GM21526 (cell line): ENCODE measurements at regions not wholly inside any gene's neighbourhood (a gene's known extent, or its start where the extent isn't known, plus 50 kb on each side); places are given as distances from the start of the nearest gene placed in this dataset.
"Not testable (repeated sequence)": the region's sequence is repeated elsewhere in the genome, so short reads cannot be mapped to it uniquely, and the experiment has no call there.

Source experiments
- ATAC-seq: cut with Tn5 transposase; IDR thresholded peaks from one replicate; pipeline ENCODE4 v1.9.1; 2021; ENCODE audit warnings: moderate library complexity; ENCODE audit not compliant: unreplicated experiment, low FRiP score

- ATAC-seq = no peak
Measured at GRCh38 chr6:66307490-66307889, 600.5 kb upstream of the EYS start.

DNA sequence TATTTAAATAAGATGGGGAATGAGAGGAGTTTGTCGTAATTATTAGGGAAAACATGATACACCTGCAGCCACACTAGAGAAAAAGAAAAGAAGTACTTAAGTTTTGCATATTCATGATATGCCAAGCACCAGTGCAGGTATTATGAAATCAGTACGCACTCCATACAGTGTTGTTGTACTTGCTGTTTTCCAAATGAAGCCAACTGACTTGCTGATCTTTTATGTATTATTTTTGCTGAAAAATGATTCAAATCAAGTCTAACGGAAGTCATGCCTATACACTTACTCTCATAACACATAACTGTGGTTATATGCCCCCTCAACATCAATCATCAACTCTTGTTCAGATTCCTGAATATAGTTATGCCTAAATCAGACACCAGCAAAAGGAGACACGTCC lies 584.9 kb upstream of the EYS start:
- no peak for ATAC-seq

GRCh38 chr6:66289889-66290288 lies 582.9 kb upstream of the EYS start:
- no peak for ATAC-seq

DNA sequence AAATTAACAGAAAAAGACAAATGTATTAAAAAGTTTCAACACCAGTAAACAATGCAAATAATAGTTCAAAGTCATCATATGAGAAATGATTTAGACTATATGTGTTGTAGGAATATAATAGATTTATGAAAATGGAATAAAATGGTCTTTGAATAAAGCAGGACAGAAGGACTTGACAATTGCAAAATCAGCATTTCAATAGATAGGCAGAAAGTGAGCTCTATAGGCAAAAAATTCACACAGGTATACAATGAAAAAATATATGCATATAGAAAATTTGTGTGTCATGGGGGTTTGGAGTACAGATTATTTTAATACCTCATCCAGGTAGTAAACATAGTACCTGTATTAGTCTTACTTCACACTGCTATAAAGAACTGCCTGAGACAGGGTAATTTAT lies 571.1 kb upstream of the EYS start:
- no peak for ATAC-seq

DNA sequence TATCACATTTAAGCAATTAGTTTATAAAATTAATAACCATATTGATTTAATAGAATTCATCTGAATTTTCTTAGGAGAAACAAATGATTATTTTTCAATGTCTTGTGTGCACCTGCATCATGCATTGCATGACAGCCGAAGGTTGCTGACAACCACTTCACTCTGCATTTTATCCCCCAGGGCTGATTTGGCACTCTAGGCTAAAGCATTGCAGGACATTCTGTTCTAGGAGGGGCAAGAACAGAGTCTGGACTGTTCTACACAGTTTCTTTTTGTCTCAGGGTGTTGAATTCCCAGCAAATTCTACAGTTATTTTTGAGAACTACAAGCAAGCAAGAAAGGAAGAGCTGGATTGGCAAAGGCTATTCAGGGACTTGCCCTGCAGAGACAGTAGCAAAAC lies 570.4 kb upstream of the EYS start:
- ATAC-seq = no peak

DNA sequence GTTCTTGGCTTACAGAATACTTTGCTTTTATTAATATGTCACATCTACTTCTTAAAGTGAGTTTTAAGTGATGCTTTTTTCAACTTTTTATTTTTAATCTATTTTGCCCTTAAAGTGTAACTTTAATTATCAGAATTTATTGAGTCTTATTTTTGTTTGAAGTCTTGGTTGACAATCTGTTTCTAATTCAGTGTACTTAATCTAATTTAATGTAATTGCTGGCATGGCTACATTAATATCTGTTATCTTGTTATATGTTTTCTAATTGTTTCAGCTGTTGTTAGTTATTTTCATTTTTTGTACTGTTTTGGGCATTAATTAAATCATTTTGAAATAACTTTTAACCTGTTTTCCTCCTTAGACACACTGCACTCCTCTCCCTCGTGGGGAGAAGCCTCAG lies 558.7 kb upstream of the EYS start:
- no peak for ATAC-seq

- no peak for ATAC-seq
Measured at GRCh38 chr6:66264376-66264775, 557.4 kb upstream of the EYS start.

- not testable (repeated sequence) for ATAC-seq
Measured at GRCh38 chr6:66258731-66259487, 551.9 kb upstream of the EYS start.

- no peak for ATAC-seq
Measured at GRCh38 chr6:66245231-66245630, 538.2 kb upstream of the EYS start.

DNA sequence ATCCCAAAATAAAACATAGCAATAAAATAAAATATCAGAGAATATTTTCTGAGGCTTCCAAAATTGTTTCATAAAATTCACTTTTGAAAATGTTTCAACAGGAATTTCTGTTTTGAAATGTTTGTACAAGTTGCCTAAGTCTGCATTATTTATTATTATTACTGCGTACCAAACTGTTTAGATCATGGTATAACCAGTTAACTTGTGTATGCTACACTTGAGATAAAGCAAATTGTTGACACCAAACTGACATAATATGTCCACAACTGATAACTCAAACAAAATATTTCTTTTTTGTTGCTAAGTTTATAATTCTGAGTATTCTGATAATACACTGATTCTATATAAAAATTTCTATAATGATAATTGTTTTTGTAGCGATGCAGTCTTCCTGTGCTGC lies 531.8 kb upstream of the EYS start:
- no peak for ATAC-seq

DNA sequence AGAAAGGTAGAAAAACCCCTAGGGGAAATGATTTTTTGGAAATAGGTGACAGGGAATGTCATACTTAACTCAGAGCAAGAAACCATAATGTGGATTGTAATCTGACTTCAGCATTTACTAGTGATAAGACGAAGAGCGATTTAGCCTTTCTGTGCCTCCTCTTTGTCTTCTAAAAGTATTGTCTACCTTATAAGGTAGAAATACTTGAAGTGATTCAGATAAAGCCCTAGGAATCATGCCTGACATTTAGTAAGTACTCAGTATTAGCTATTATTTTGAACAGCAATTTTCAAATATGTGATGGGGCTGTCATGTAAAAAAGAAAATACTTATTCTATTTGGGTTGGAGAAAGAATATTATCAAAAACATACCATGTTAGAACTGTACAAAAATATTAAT lies 525.9 kb upstream of the EYS start:
- ATAC-seq = no peak

- no peak for ATAC-seq
Measured at GRCh38 chr6:66230591-66230990, 523.6 kb upstream of the EYS start.

DNA sequence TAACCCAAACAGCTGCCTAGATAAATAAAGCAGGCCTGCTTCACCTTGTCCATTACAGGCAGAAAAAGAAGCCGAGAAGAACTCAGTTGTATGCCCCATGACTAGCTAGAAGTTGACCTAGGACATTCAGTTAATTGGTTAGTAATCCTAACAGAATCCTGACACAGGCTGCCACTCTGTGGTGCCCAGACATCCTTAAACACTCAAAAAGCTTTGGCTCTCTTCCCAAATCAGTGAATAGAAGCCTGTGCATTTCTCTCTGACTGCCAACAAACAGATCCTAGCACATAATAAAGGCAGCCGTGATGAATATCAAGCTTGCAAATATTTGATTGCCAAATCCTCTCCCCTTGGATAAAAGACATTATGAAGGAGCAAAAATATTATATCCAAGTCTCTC lies 519.1 kb upstream of the EYS start:
- no peak for ATAC-seq

DNA sequence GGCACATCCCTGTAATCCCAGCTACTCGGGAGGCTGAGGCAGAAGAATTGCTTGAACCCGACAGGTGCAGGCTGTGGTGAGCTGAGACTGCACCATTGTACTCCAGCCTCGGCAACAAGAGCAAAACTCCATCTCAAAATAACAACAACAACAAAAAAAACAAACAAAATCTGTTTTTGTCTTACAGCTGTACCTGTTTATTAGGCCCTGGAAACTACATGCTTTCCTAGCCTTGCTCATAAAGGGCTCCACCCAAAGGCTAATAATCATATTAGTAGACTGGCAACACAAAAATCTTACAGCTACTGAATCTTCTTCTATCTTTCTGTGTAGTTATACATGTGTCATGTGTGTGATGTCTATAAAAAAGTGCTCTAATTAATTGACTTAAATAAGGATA lies 503.9 kb upstream of the EYS start:
- no peak for ATAC-seq

DNA sequence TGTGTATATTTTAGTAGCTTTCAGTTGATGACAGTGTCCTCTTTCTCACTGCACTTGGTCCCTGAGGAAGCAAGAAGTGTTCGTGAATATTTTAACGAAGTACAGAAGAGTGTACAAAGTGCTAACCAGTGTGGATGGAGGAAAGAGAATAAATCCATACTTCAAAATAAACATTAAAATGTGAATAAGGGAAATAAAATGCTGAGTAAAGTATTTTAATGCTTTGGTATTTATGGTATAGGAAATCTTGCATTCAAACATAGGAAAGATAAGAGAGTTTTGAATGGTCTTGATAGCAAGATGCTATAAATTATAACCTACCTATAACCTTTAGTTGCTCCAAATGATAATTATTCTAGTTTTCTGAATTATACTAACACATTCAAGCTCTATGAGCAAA lies 493.4 kb upstream of the EYS start:
- ATAC-seq = no peak

DNA sequence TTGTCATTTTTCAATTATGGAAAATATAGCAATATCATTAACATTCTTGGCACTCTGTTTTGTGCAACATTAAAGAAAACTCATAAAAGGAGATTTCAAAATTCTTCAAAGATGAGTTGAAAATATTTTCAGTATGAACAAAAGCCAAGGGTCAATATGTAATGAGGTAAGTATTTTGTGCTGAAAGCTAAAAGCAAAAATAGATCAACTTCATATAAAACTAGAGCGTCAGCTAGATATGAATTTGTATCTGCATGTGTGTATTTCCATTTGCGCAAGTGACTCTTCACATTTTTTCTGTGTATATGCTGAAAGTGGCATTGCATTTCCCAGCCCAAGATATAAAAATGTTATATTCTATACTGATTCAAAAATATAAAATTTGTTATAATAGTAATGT lies 492.1 kb upstream of the EYS start:
- no peak for ATAC-seq

DNA sequence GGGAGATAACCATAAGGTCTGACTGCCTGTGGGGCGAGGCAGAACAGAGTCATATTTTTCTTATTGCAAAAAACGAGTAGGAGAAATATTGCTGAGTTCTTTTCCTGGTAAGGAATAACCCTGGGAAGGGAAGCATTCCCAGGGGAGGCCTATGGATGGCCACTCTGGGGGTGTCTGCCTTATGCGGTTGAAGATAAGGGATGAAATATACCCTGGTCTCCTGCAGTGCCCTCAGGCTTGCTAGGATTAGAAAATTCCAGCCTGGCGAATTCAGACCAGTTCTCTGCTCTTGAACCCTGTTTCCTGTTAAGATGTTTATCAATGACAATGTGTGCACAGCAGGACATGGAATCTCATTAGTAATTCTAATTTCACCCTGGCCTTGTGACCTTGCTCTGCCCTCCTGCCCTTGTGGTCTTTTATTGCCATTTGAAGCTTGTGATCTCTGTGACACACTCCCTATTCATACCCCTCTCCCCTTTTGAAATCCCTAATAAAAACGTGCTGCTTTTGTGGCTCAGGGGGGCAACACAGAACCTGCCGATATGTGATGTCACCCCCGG lies 491.1 kb upstream of the EYS start:
- no peak for ATAC-seq

GRCh38 chr6:66190858-66191257 lies 483.8 kb upstream of the EYS start:
- no peak for ATAC-seq

- no peak for ATAC-seq
Measured at GRCh38 chr6:66189915-66190314, 482.9 kb upstream of the EYS start.

GRCh38 chr6:66186756-66187155 lies 479.7 kb upstream of the EYS start:
- no peak for ATAC-seq

DNA sequence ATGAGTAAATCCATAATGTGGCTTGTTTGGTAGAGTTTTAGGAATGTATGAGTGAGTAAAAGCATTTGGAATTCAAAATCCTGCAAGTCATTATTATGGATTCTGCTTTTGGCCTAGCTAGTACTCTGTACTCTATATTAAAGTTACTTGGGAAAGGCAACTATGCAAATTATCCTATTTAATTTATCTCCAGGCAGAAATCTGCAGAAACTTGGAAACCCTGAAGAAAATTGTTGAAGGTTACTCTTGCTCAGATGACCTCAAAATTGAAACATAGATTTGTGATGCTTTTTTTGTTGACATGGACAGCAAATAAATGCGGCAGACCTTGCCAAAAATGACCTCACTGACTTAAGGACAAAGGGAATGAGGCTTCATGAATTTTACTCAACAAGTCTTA lies 477.1 kb upstream of the EYS start:
- no peak for ATAC-seq

GRCh38 chr6:66179361-66179760 lies 472.3 kb upstream of the EYS start:
- ATAC-seq = no peak

GRCh38 chr6:66173587-66173986 lies 466.6 kb upstream of the EYS start:
- ATAC-seq = no peak
